ENCODE measurements at regions not wholly inside any gene's neighbourhood (a gene's known extent, or its start where the extent isn't known, plus 50 kb on each side); places are given as distances from the start of the nearest gene placed in this dataset.

DNA sequence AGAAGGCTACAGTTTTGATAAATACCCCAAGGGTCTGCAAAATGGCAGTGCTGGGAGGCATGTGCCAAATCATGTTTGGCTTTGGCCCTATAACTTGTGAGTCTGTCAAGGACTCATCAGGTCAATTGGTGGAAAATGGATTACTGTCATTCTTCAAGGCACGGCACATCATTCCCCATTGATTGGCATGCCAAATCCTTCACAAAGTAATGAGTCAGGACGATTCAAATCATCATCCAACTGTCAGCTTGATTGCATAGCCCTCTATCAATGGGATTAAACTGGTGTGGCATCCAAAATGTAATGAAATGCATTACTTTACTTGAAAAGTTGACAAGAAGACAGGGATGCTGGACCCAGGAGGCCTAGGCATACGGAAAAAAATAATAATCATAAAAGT lies 441.6 kb upstream of the PIK3C3 start:
- Histone ChIP-seq H3K4me1 (ENCODE audit: control insufficient read depth, low read length) (no peaks in the 10 kb centered on the region), H3K27ac (ENCODE audit: low read depth, low read length) (no peak overlapping the region), H3K4me2 (ENCODE audit: low read length) (no peak overlapping the region), H3K4me3 (ENCODE audit: low read length) (no peak overlapping the region), H4K20me1 (ENCODE audit: control insufficient read depth, insufficient read depth, low read depth, low read length) (no peaks in the 10 kb centered on the region), H3F3A (ENCODE audit: control insufficient read depth, insufficient read depth) (no peaks in the 10 kb centered on the region), H3K9me3 (ENCODE audit: control insufficient read depth, insufficient read depth, low read length) (no peaks in the 10 kb centered on the region), H3K36me3 (ENCODE audit: control insufficient read depth, low read length) (no peaks in the 10 kb centered on the region), H3K79me2 (ENCODE audit: control insufficient read depth, low read length) (no peaks in the 10 kb centered on the region), H3K9me2 (replicated peaks; ENCODE audit: control insufficient read depth, low read length) (no peaks in the 10 kb centered on the region), H3K27me3 (ENCODE audit: control insufficient read depth, low read length) (no peaks in the 10 kb centered on the region)
- TF ChIP-seq EZH2phosphoT487 (IDR thresholded peaks at IDR 0.05; ENCODE audit: borderline replicate concordance, low read length): no peak
- TF ChIP-seq, protein P1, sequence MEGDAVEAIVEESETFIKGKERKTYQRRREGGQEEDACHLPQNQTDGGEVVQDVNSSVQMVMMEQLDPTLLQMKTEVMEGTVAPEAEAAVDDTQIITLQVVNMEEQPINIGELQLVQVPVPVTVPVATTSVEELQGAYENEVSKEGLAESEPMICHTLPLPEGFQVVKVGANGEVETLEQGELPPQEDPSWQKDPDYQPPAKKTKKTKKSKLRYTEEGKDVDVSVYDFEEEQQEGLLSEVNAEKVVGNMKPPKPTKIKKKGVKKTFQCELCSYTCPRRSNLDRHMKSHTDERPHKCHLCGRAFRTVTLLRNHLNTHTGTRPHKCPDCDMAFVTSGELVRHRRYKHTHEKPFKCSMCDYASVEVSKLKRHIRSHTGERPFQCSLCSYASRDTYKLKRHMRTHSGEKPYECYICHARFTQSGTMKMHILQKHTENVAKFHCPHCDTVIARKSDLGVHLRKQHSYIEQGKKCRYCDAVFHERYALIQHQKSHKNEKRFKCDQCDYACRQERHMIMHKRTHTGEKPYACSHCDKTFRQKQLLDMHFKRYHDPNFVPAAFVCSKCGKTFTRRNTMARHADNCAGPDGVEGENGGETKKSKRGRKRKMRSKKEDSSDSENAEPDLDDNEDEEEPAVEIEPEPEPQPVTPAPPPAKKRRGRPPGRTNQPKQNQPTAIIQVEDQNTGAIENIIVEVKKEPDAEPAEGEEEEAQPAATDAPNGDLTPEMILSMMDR (IDR thresholded peaks at IDR 0.05; ENCODE audit: low read depth, low read length, poor library complexity, severe bottlenecking): no peak

DNA sequence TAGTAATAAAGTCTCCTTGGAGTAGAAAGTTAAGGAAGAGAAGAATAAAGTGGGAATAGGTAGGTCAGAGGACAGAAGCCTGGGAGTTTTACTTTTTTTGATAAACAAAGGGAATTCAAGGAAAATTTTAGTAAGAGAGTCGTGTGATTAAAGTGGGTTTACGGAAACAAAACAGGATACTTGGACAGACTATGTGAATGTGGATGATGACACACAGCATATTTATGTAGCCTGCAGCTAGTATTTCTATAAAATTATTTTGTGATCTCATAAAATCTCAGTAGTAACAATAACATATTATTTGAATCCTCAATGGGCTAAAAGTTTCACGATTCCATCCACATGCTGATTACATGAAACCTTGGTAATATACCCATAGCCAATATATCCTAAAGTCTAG lies 450.7 kb upstream of the PIK3C3 start:
- no peaks in the 10 kb centered on the region for H3K9me3 ChIP-seq (ENCODE audit: control insufficient read depth, insufficient read depth, low read length)
- TF ChIP-seq, protein P1 (IDR thresholded peaks at IDR 0.05; ENCODE audit: low read depth, low read length, poor library complexity, severe bottlenecking): no peak
- TF ChIP-seq EZH2phosphoT487 (IDR thresholded peaks at IDR 0.05; ENCODE audit: borderline replicate concordance, low read length): no peak
- no peaks in the 10 kb centered on the region for H3K27me3 ChIP-seq (ENCODE audit: control insufficient read depth, low read length)
- H3K4me3 ChIP-seq (ENCODE audit: low read length): no peak overlapping the region
- H3K4me1 ChIP-seq (ENCODE audit: control insufficient read depth, low read length): no peaks in the 10 kb centered on the region
- H3K27ac ChIP-seq (ENCODE audit: low read depth, low read length): no peak overlapping the region
- H3K79me2 ChIP-seq (ENCODE audit: control insufficient read depth, low read length): no peaks in the 10 kb centered on the region
- H3K36me3 ChIP-seq (ENCODE audit: control insufficient read depth, low read length): no peaks in the 10 kb centered on the region
- no peaks in the 10 kb centered on the region for H4K20me1 ChIP-seq (ENCODE audit: control insufficient read depth, insufficient read depth, low read depth, low read length)
- no peak overlapping the region for H3K4me2 ChIP-seq (ENCODE audit: low read length)
- H3F3A ChIP-seq (ENCODE audit: control insufficient read depth, insufficient read depth): no peaks in the 10 kb centered on the region
- H3K9me2 ChIP-seq (replicated peaks; ENCODE audit: control insufficient read depth, low read length): no peaks in the 10 kb centered on the region

DNA sequence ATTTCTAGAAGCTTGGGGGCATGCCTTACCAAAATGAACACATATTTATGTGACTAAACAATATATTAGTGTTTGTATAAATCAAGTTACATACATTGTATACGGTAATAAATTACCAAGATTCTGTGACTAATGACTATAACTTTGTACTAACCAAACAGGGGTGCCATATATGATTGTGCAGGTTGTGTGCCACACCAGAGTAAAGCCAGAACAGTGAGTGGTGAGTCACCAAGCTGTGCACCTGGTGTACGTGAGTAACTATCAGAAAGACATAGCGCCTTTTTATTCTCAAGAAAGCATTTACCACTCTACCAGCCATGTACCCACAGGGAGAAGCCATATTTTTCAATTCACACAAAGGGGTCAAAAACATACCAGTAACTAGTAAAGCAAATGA lies 453.2 kb upstream of the PIK3C3 start:
- no peaks in the 10 kb centered on the region for H3K9me2 ChIP-seq (replicated peaks; ENCODE audit: control insufficient read depth, low read length)
- H3K4me1 ChIP-seq (ENCODE audit: control insufficient read depth, low read length): no peaks in the 10 kb centered on the region
- TF ChIP-seq EZH2phosphoT487 (IDR thresholded peaks at IDR 0.05; ENCODE audit: borderline replicate concordance, low read length): no peak
- TF ChIP-seq, protein P1 (IDR thresholded peaks at IDR 0.05; ENCODE audit: low read depth, low read length, poor library complexity, severe bottlenecking): no peak
- H3F3A ChIP-seq (ENCODE audit: control insufficient read depth, insufficient read depth): no peaks in the 10 kb centered on the region
- H4K20me1 ChIP-seq (ENCODE audit: control insufficient read depth, insufficient read depth, low read depth, low read length): no peaks in the 10 kb centered on the region
- no peaks in the 10 kb centered on the region for H3K9me3 ChIP-seq (ENCODE audit: control insufficient read depth, insufficient read depth, low read length)
- no peak overlapping the region for H3K4me2 ChIP-seq (ENCODE audit: low read length)
- H3K36me3 ChIP-seq (ENCODE audit: control insufficient read depth, low read length): no peaks in the 10 kb centered on the region
- no peaks in the 10 kb centered on the region for H3K79me2 ChIP-seq (ENCODE audit: control insufficient read depth, low read length)
- H3K27ac ChIP-seq (ENCODE audit: low read depth, low read length): no peak overlapping the region
- no peak overlapping the region for H3K4me3 ChIP-seq (ENCODE audit: low read length)
- no peaks in the 10 kb centered on the region for H3K27me3 ChIP-seq (ENCODE audit: control insufficient read depth, low read length)

DNA sequence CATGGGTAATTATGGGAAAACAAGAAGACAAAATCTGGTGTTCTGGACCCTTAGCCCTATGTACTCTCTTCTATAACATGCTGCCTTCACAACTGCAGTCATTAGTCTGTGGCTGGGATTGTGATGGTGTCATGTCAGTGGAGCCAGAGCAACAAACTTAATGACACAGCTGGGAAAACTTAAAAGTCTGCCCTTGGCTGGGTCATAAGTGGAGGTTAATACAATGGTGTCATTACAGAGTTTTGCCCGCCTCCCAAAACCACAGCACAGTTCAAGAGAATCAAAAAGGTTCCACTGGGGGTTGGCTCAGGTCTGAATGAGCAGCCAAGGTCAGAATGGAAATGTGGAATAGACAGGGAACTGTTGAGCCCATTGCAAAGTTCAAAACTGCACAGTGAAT lies 455.7 kb upstream of the PIK3C3 start:
- H3F3A ChIP-seq (ENCODE audit: control insufficient read depth, insufficient read depth): no peaks in the 10 kb centered on the region
- no peaks in the 10 kb centered on the region for H3K4me1 ChIP-seq (ENCODE audit: control insufficient read depth, low read length)
- no peaks in the 10 kb centered on the region for H3K79me2 ChIP-seq (ENCODE audit: control insufficient read depth, low read length)
- H3K4me3 ChIP-seq (ENCODE audit: low read length): no peak overlapping the region
- H3K4me2 ChIP-seq (ENCODE audit: low read length): no peak overlapping the region
- H3K27me3 ChIP-seq (ENCODE audit: control insufficient read depth, low read length): no peaks in the 10 kb centered on the region
- no peak for TF ChIP-seq EZH2phosphoT487 (IDR thresholded peaks at IDR 0.05; ENCODE audit: borderline replicate concordance, low read length)
- TF ChIP-seq, protein P1 (IDR thresholded peaks at IDR 0.05; ENCODE audit: low read depth, low read length, poor library complexity, severe bottlenecking): no peak
- no peaks in the 10 kb centered on the region for H3K9me2 ChIP-seq (replicated peaks; ENCODE audit: control insufficient read depth, low read length)
- H3K36me3 ChIP-seq (ENCODE audit: control insufficient read depth, low read length): no peaks in the 10 kb centered on the region
- H3K27ac ChIP-seq (ENCODE audit: low read depth, low read length): no peak overlapping the region
- H3K9me3 ChIP-seq (ENCODE audit: control insufficient read depth, insufficient read depth, low read length): no peaks in the 10 kb centered on the region
- no peaks in the 10 kb centered on the region for H4K20me1 ChIP-seq (ENCODE audit: control insufficient read depth, insufficient read depth, low read depth, low read length)

Data from DOHH2 (cell line).